Esophagus muscularis mucosa (tissue), 4 donors: ENCODE measurements at regions not wholly inside any gene's neighbourhood (a gene's known extent, or its start where the extent isn't known, plus 50 kb on each side); places are given as distances from the start of the nearest gene placed in this dataset.

Source experiments
- DNase-seq: peaks from one replicate; pipeline ENCODE4 v3.0.0-alpha.2; 2017; ENCODE audit errors: extremely low spot score
- H3K27ac ChIP-seq, 4 donors: fragments of 200-600 bp; sonication (generic); replicated peaks in 1 of 4; 1 replicate in 3 of 4; 2 replicates in 1 of 4; pipeline ENCODE4 v1.5.1; 2016 to 2019; ENCODE audit warnings: mild to moderate bottlenecking in 1 of 4
- H3K27me3 ChIP-seq, 4 donors: fragments of 200-600 bp; sonication (generic); one replicate each; pipeline versions ENCODE4 v1.5.1 to v1.6.0; 2016 to 2019
- H3K36me3 ChIP-seq, 4 donors: fragments of 200-600 bp; sonication (generic); one replicate each; pipeline ENCODE4 v1.5.1; 2016 to 2019
- H3K4me1 ChIP-seq, 4 donors: fragments of 200-600 bp; sonication (generic); one replicate each; pipeline ENCODE4 v1.5.1; 2016 to 2019
- H3K4me3 ChIP-seq, 4 donors: fragments of 200-600 bp; sonication (generic); 1 replicate in 2 of 4; 2 replicates in 2 of 4; pipeline ENCODE4 v1.5.1; 2016 to 2019; ENCODE audit warnings: mild to moderate bottlenecking in 4 of 4, moderate library complexity in 1 of 4
- H3K9me3 ChIP-seq, 4 donors: fragments of 200-600 bp; sonication (generic); 1 replicate in 3 of 4; 2 replicates in 1 of 4; pipeline ENCODE4 v1.5.1; 2016 to 2019
- EP300 ChIP-seq: sonication (generic); formaldehyde crosslinking; IDR thresholded peaks from one replicate; pipeline ENCODE4 v1.6.1; 2017; ENCODE audit warnings: antibody characterized with exemption
- POLR2A ChIP-seq: fragments of 450-650 bp; IDR thresholded peaks from one replicate; pipeline ENCODE4 v1.6.1; 2017; ENCODE audit warnings: antibody characterized with exemption, moderate library complexity, mild to moderate bottlenecking, low read depth
- POLR2AphosphoS5 ChIP-seq, 2 donors: sonication (generic); formaldehyde crosslinking; IDR thresholded peaks; one replicate each; pipeline ENCODE4 v1.6.1; 2017; ENCODE audit warnings: antibody characterized with exemption in 2 of 2
- WGBS: methylation state at CpG from one replicate; pipeline ENCODE4 v1.1.5; 2018; 5-methylcytosine and 5-hydroxymethylcytosine counted together
- intact Hi-C: fragments of 100-400 bp; cut with DNase I; formaldehyde crosslinking; loops from one replicate; pipeline ENCODE4 v1.15.1; 2023
- TF ChIP-seq, protein P1 (sequence below), 3 experiments: fragments of 200-600 bp in 2 of 3; fragments of 450-650 bp in 1 of 3; sonication (generic) in 2 of 3; IDR thresholded peaks; one replicate each; pipeline ENCODE4 v1.5.1; 2017 to 2019; ENCODE audit warnings: antibody characterized with exemption in 3 of 3, mild to moderate bottlenecking in 2 of 3, moderate library complexity in 1 of 3

DNA sequence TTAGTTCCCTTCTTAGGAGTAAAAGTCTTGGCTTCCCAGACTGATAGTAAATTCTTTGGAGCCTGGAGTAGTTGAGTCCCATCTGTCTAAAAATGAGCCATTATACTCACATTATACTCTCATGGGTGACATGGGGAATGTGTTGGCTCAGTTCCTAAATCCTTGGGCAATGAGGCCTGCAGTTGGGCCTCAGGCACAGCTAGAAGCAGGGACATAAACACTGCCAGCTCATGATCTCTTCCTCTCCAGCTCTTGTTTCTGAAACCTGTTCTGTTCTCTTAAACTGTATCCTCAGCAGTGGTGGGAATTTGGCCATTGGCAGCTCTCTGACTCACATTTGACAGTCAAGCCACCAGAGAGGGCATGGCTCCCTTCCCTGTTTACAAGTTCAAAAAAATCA, 212.5 kb downstream of the SPATA18 start:
- no peak for DNase-seq
- Histone ChIP-seq H3K9me3 (no peaks in the 10 kb centered on the region), H3K4me1 (peaks cover 0 to 48% (median 15%) of the 10 kb centered on the region in 4 donors), H3K27ac (no peak overlapping the region), H3K4me3 (no peak overlapping the region), H3K27me3 (no peaks in the 10 kb centered on the region), H3K36me3 (no peaks in the 10 kb centered on the region)
- intact Hi-C loops = no loop called here
- TF ChIP-seq, protein P1, sequence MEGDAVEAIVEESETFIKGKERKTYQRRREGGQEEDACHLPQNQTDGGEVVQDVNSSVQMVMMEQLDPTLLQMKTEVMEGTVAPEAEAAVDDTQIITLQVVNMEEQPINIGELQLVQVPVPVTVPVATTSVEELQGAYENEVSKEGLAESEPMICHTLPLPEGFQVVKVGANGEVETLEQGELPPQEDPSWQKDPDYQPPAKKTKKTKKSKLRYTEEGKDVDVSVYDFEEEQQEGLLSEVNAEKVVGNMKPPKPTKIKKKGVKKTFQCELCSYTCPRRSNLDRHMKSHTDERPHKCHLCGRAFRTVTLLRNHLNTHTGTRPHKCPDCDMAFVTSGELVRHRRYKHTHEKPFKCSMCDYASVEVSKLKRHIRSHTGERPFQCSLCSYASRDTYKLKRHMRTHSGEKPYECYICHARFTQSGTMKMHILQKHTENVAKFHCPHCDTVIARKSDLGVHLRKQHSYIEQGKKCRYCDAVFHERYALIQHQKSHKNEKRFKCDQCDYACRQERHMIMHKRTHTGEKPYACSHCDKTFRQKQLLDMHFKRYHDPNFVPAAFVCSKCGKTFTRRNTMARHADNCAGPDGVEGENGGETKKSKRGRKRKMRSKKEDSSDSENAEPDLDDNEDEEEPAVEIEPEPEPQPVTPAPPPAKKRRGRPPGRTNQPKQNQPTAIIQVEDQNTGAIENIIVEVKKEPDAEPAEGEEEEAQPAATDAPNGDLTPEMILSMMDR (IDR thresholded peaks at IDR 0.05) = no peak
- TF ChIP-seq EP300 (no peak), POLR2AphosphoS5 (IDR thresholded peaks at IDR 0.05) (no peak), POLR2A (no peak)

DNA sequence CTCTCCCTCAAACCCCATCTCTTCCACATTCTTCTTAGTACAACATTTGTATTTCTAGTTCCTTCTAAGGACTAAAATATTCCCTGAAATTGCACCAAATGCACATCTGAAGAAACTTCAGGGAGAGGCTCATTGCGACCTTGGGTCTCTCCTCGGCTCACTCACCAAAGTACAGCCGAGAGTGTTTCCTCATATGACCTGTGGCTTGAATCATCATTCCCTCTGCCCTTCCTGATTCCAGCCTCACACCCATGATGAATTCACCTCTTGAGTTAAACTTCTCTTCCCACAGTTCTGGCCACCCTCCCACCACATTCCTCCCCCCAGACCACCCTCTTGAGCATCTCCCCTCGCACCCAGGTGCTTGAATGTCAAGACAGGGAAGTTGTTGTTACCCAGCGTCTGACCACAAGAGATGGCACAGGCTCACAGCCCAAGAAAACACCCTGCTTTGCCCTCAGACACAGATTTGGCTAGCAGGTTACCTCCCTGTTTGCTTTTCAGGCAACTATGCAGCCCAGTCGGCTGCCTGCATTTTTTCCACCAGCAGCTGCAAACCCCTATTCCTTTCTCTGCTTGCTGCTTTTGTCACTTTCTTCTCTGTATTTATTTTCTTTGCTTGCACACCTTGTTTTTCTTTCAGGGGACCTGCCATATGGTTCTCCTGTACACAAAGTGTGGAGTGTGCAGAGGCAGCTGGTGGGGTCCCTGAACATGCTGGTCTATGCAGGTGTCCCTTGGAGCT, 214.8 kb downstream of the SPATA18 start:
- TF ChIP-seq POLR2AphosphoS5 (IDR thresholded peaks at IDR 0.05) (no peak), EP300 (no peak), POLR2A (no peak)
- TF ChIP-seq, protein P1 (IDR thresholded peaks at IDR 0.05) = no peak
- DNase-seq = peak; percentile 90
- Histone ChIP-seq H3K4me3 (no peak overlapping the region), H3K27ac (no peak overlapping the region), H3K36me3 (no peaks in the 10 kb centered on the region), H3K27me3 (no peaks in the 10 kb centered on the region), H3K9me3 (no peaks in the 10 kb centered on the region), H3K4me1 (peaks cover 0 to 40% (median 12%) of the 10 kb centered on the region in 4 donors)
- 79% methylated on average over 6 of the region's 6 CpGs for WGBS
- intact Hi-C loops = no loop called here

- intact Hi-C loops = no loop called here
- no peak for TF ChIP-seq EP300
- TF ChIP-seq POLR2AphosphoS5 (IDR thresholded peaks at IDR 0.05) = no peak
- TF ChIP-seq, protein P1 (IDR thresholded peaks at IDR 0.05) = no peak
- TF ChIP-seq POLR2A = no peak
- Histone ChIP-seq H3K27me3 (no peaks in the 10 kb centered on the region), H3K9me3 (no peaks in the 10 kb centered on the region), H3K4me3 (no peak overlapping the region), H3K4me1 (peaks cover 0 to 35% (median 11%) of the 10 kb centered on the region in 4 donors), H3K36me3 (no peaks in the 10 kb centered on the region), H3K27ac (no peak overlapping the region)
- peak; percentile 66 for DNase-seq
Observed at GRCh38 chr4:52266537-52267137, 215.5 kb downstream of the SPATA18 start.

DNA sequence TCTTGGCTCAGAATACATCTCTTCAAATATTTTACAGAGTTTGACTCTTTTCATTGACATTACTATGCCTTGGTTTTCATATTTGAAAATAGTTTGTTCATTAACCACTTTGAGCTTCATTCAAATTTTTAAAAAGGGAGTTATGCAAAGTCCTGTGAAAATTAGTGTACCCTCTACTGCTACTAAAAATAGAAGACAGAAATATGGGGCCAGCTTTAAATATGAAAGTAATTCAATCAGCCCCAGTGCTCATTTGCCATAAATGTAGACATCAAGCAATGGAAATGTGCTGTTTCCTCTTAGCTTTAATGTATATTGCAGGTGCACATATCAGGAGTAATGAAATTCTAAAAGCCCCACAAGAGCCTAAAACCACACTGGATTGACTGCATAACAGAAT, 218.7 kb downstream of the SPATA18 start:
- Histone ChIP-seq H3K4me1 (peaks cover 0 to 26% (median 8%) of the 10 kb centered on the region in 4 donors), H3K27me3 (no peaks in the 10 kb centered on the region), H3K27ac (no peak overlapping the region), H3K36me3 (no peaks in the 10 kb centered on the region), H3K4me3 (no peak overlapping the region), H3K9me3 (peaks cover 0 to 7% (median 1%) of the 10 kb centered on the region in 4 donors)
- TF ChIP-seq EP300 = no peak
- TF ChIP-seq, protein P1 (IDR thresholded peaks at IDR 0.05) = no peak
- no peak for TF ChIP-seq POLR2A
- TF ChIP-seq POLR2AphosphoS5 (IDR thresholded peaks at IDR 0.05) = no peak
- intact Hi-C loops = no loop called here
- DNase-seq = no peak
